H9 (cell line): ENCODE measurements at regions not wholly inside any gene's neighbourhood (a gene's known extent, or its start where the extent isn't known, plus 50 kb on each side); places are given as distances from the start of the nearest gene placed in this dataset.
A peak's percentile ranks its signal among the peaks of the same experiment; 100 is the strongest.

ENCODE experiments used
- DNase-seq: peaks from one replicate; pipeline ENCODE4 v3.0.0-alpha.2; 2017
- H2AFZ ChIP-seq: one replicate; pipeline ENCODE4 v1.6.1; 2013; ENCODE audit warnings: mild to moderate bottlenecking, low read length, control low read depth, moderate library complexity
- H2AK5ac ChIP-seq: 2 replicates; pipeline ENCODE4 v1.6.1; 2013; ENCODE audit warnings: low read length, control low read depth, mixed read lengths; ENCODE audit not compliant: insufficient read length
- H2BK120ac ChIP-seq: one replicate; pipeline ENCODE4 v1.6.1; 2013; ENCODE audit warnings: low read depth, mild to moderate bottlenecking, low read length, control low read depth, inconsistent platforms; ENCODE audit not compliant: poor library complexity, severe bottlenecking
- H2BK12ac ChIP-seq: 2 replicates; pipeline ENCODE4 v1.6.1; 2013; ENCODE audit warnings: low read length, control low read depth, mixed read lengths, low read depth; ENCODE audit not compliant: insufficient read length
- H2BK15ac ChIP-seq: 2 replicates; pipeline ENCODE4 v1.6.1; 2013; ENCODE audit warnings: low read depth, low read length, control low read depth
- H2BK20ac ChIP-seq: one replicate; pipeline ENCODE4 v1.6.1; 2013; ENCODE audit warnings: low read depth, mild to moderate bottlenecking, low read length, control low read depth, inconsistent platforms; ENCODE audit not compliant: poor library complexity, severe bottlenecking
- H2BK5ac ChIP-seq: 2 replicates; pipeline ENCODE4 v1.6.1; 2013; ENCODE audit warnings: low read length, control low read depth, mixed read lengths; ENCODE audit not compliant: insufficient read length
- H3K14ac ChIP-seq: 2 replicates; pipeline ENCODE4 v1.6.1; 2013; ENCODE audit warnings: low read length, control low read depth; ENCODE audit not compliant: insufficient read depth
- H3K18ac ChIP-seq: 2 replicates; pipeline ENCODE4 v1.6.1; 2013; ENCODE audit warnings: low read depth, mild to moderate bottlenecking, mixed read lengths, low read length, control low read depth; ENCODE audit not compliant: insufficient read length
- H3K23ac ChIP-seq: 2 replicates; pipeline ENCODE4 v1.6.1; 2013; ENCODE audit warnings: low read length, control low read depth, mixed read lengths, low read depth; ENCODE audit not compliant: insufficient read length
- H3K23me2 ChIP-seq: 2 replicates; pipeline ENCODE4 v1.6.1; 2013; ENCODE audit warnings: low read depth, mild to moderate bottlenecking, mixed read lengths, low read length, control low read depth; ENCODE audit not compliant: insufficient read length, poor library complexity, severe bottlenecking
- H3K27ac ChIP-seq: 2 replicates; pipeline ENCODE4 v1.5.1; 2013; ENCODE audit warnings: low read length, control low read depth, mixed read lengths, low read depth; ENCODE audit not compliant: insufficient read length
- H3K27me3 ChIP-seq: 2 replicates; pipeline ENCODE4 v1.6.1; 2013; ENCODE audit warnings: low read length, control low read depth, inconsistent platforms; ENCODE audit not compliant: insufficient read depth
- H3K4ac ChIP-seq: 2 replicates; pipeline ENCODE4 v1.6.1; 2013; ENCODE audit warnings: low read depth, mild to moderate bottlenecking, control low read depth, inconsistent platforms, low read length, moderate library complexity
- H3K4me1 ChIP-seq: 2 replicates; pipeline ENCODE4 v1.6.1; 2013; ENCODE audit warnings: low read length, control low read depth, inconsistent platforms; ENCODE audit not compliant: insufficient read depth
- H3K4me2 ChIP-seq: 2 replicates; pipeline ENCODE4 v1.6.1; 2013; ENCODE audit warnings: low read length, control low read depth, mixed read lengths; ENCODE audit not compliant: insufficient read length, insufficient read depth
- H3K56ac ChIP-seq: 2 replicates; pipeline ENCODE4 v1.6.1; 2013; ENCODE audit warnings: low read depth, mild to moderate bottlenecking, mixed read lengths, low read length, control low read depth; ENCODE audit not compliant: insufficient read length
- H3K79me1 ChIP-seq: 2 replicates; pipeline ENCODE4 v1.6.1; 2013; ENCODE audit warnings: low read depth, mild to moderate bottlenecking, moderate library complexity, low read length, control low read depth, inconsistent platforms; ENCODE audit not compliant: insufficient read depth, poor library complexity, severe bottlenecking
- H3K79me2 ChIP-seq: 2 replicates; pipeline ENCODE4 v1.6.1; 2013; ENCODE audit warnings: low read length, control low read depth, inconsistent platforms; ENCODE audit not compliant: insufficient read depth
- H3K9ac ChIP-seq: 2 replicates; pipeline ENCODE4 v1.6.1; 2013; ENCODE audit warnings: low read length, control low read depth, mixed read lengths; ENCODE audit not compliant: insufficient read length; ENCODE audit errors: extremely low read depth
- H3K9me3 ChIP-seq: one replicate; pipeline ENCODE4 v1.6.1; 2013; ENCODE audit warnings: low read depth, low read length, inconsistent platforms; ENCODE audit not compliant: control insufficient read depth
- H3T11ph ChIP-seq: one replicate; pipeline ENCODE4 v1.6.1; 2013; ENCODE audit warnings: mild to moderate bottlenecking, low read length, control low read depth, inconsistent platforms
- H4K20me1 ChIP-seq: one replicate; pipeline ENCODE4 v1.6.1; 2013; ENCODE audit not compliant: control insufficient read depth, insufficient read length, insufficient read depth
- H4K5ac ChIP-seq: 2 replicates; pipeline ENCODE4 v1.6.1; 2013; ENCODE audit warnings: low read depth, mild to moderate bottlenecking, mixed read lengths, low read length, control low read depth; ENCODE audit not compliant: insufficient read length
- H4K8ac ChIP-seq: replicated peaks from 2 replicates; pipeline ENCODE4 v1.6.1; 2013; ENCODE audit warnings: low read length, control low read depth, mixed read lengths, low read depth; ENCODE audit not compliant: insufficient read length
- H4K91ac ChIP-seq: 2 replicates; pipeline ENCODE4 v1.6.1; 2013; ENCODE audit warnings: low read depth, mild to moderate bottlenecking, moderate library complexity, mixed read lengths, low read length, control low read depth; ENCODE audit not compliant: insufficient read length
- H3K27ac Mint-ChIP-seq, 3 experiments: 2 replicates in 2 of 3; 3 replicates in 1 of 3; pipeline ENCODE4 v1.8.0; 2020 to 2021; ENCODE audit warnings: mixed read lengths in 3 of 3, mild to moderate bottlenecking in 1 of 3, moderate library complexity in 1 of 3
- H3K27me3 Mint-ChIP-seq: 2 replicates; pipeline ENCODE4 v1.8.0; 2021; ENCODE audit warnings: low read depth, mild to moderate bottlenecking, moderate library complexity, mixed read lengths
- H3K36me3 Mint-ChIP-seq, 3 experiments: 2 replicates in 2 of 3; 3 replicates in 1 of 3; pipeline ENCODE4 v1.8.0; 2020 to 2021; ENCODE audit warnings: low read depth in 3 of 3, mixed read lengths in 3 of 3; ENCODE audit not compliant: insufficient read depth in 1 of 3
- H3K4me1 Mint-ChIP-seq, 2 experiments: 2 replicates each; pipeline ENCODE4 v1.8.0; 2020; ENCODE audit warnings: mixed read lengths in 2 of 2
- H3K4me3 Mint-ChIP-seq, 2 experiments: 2 replicates in 1 of 2; 3 replicates in 1 of 2; pipeline ENCODE4 v1.8.0; 2020 to 2021; ENCODE audit warnings: mild to moderate bottlenecking in 2 of 2, mixed read lengths in 2 of 2, moderate library complexity in 1 of 2
- H3K9me3 Mint-ChIP-seq, 2 experiments: 2 replicates in 1 of 2; 3 replicates in 1 of 2; pipeline ENCODE4 v1.8.0; 2020; ENCODE audit warnings: mild to moderate bottlenecking in 2 of 2, mixed read lengths in 2 of 2, moderate library complexity in 1 of 2
- WGBS: extraction: QIAGEN DNeasy Blood & Tissue Kit; methylation state at CpG from one replicate; pipeline ENCODE4 v1.1.7; 2013; ENCODE audit warnings: missing lambda C conversion rate, low lambda C conversion rate, mixed read lengths; ENCODE audit not compliant: insufficient read length; ENCODE audit errors: extremely low coverage; 5-methylcytosine and 5-hydroxymethylcytosine counted together
- TF ChIP-seq, protein P1 (sequence below): fragments of 200-600 bp; sonication (generic); conservative IDR thresholded peaks from 3 replicates; pipeline ENCODE4 v1.8.0; 2021; ENCODE audit warnings: antibody characterized with exemption, mild to moderate bottlenecking

DNA sequence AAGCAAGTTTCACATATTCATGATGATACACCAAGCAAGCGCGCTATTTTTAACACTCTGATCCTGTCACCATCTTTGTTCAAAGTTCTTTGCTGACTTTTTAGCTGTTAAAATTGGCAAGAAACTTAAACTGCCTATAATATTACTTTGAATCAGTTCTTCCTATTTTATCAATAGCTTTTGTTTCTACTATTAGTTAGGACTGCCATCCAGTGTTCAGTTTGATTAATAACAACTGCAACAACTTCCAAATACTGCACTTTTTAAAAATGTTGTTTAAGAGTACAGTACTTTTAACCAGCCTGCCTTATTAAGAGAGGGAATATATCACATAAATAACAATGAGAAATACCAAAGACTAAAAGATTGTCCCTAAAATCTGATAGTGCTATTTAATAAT is 614.3 kb downstream of the FAM133A start:
- Mint-ChIP-seq H3K36me3 (peaks cover 25 to 47% (median 41%) of the 10 kb centered on the region in 3 experiments), H3K27me3 (no peaks in the 10 kb centered on the region), H3K27ac (peak overlapping the region in 2 of 3 experiments; percentile 20 to 89; a peak in 4 of 7 replicates), H3K4me1 (peaks cover 19 to 38% of the 10 kb centered on the region in 2 experiments), H3K4me3 (peak overlapping the region in 1 of 2 experiments; percentile 12; a peak in 1 of 5 replicates), H3K9me3 (peaks cover 26 to 29% of the 10 kb centered on the region in 2 experiments)
- Histone ChIP-seq H3K9ac (no peak overlapping the region), H3K23me2 (no peaks in the 10 kb centered on the region), H4K20me1 (no peaks in the 10 kb centered on the region), H4K5ac (no peak overlapping the region), H3K79me1 (no peaks in the 10 kb centered on the region), H3K27me3 (no peaks in the 10 kb centered on the region), H3K14ac (no peak overlapping the region), H3K4me1 (no peaks in the 10 kb centered on the region), H2AFZ (no peak overlapping the region), H3T11ph (no peak overlapping the region), H2AK5ac (no peak overlapping the region), H3K4ac (no peak overlapping the region), H3K23ac (no peak overlapping the region), H2BK120ac (no peak overlapping the region), H3K79me2 (no peaks in the 10 kb centered on the region), H2BK5ac (no peak overlapping the region), H3K9me3 (no peaks in the 10 kb centered on the region), H3K27ac (no peak overlapping the region), H4K91ac (no peak overlapping the region), H2BK15ac (no peak overlapping the region), H2BK12ac (no peak overlapping the region), H3K18ac (no peak overlapping the region), H2BK20ac (no peak overlapping the region), H4K8ac (no peak overlapping the region), H3K56ac (no peak overlapping the region), H3K4me2 (no peak overlapping the region)
- TF ChIP-seq, protein P1, sequence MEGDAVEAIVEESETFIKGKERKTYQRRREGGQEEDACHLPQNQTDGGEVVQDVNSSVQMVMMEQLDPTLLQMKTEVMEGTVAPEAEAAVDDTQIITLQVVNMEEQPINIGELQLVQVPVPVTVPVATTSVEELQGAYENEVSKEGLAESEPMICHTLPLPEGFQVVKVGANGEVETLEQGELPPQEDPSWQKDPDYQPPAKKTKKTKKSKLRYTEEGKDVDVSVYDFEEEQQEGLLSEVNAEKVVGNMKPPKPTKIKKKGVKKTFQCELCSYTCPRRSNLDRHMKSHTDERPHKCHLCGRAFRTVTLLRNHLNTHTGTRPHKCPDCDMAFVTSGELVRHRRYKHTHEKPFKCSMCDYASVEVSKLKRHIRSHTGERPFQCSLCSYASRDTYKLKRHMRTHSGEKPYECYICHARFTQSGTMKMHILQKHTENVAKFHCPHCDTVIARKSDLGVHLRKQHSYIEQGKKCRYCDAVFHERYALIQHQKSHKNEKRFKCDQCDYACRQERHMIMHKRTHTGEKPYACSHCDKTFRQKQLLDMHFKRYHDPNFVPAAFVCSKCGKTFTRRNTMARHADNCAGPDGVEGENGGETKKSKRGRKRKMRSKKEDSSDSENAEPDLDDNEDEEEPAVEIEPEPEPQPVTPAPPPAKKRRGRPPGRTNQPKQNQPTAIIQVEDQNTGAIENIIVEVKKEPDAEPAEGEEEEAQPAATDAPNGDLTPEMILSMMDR, result peak; percentile 74
- no peak for DNase-seq
- WGBS, result no CpG with 5 or more reads among the region's 2 CpGs
